PC-3 (cell line): ENCODE measurements at regions not wholly inside any gene's neighbourhood (a gene's known extent, or its start where the extent isn't known, plus 50 kb on each side); places are given as distances from the start of the nearest gene placed in this dataset.

ENCODE experiments used
- ATAC-seq: fragments of 200-7000 bp; cut with Tn5 transposase; 2 replicates; pipeline ENCODE4 v1.9.1; 2020; ENCODE audit warnings: mild to moderate bottlenecking, moderate library complexity
- BruUV-seq: library from RNA; stranded (reverse); fragments of 400-500 nt; replicated peaks from 2 replicates; lab custom pipeline; 2021; lab: Mats Ljungman, UMichigan
- CTCF ChIA-PET: fragments of 300-600 bp; sonication (Branson Sonifier 250); formaldehyde crosslinking; loops from one replicate; lab custom pipeline; 2022; ENCODE audit warnings: antibody characterized with exemption; lab: Charles Lee
- POLR2A ChIA-PET: fragments of 300-600 bp; sonication (Branson Sonifier 250); formaldehyde crosslinking; loops from one replicate; lab custom pipeline; 2022; ENCODE audit warnings: antibody characterized with exemption; ENCODE audit not compliant: unreplicated experiment; lab: Charles Lee
- DNase-seq: peaks from one replicate; pipeline ENCODE4 v3.0.0-alpha.2; 2015
- H2AFZ ChIP-seq: fragments of 300-600 bp; sonication (generic); 2 replicates; pipeline ENCODE4 v1.6.0; 2016; ENCODE audit warnings: antibody characterized with exemption, low read length
- H3F3A ChIP-seq: fragments of 300-600 bp; sonication (generic); one replicate; pipeline ENCODE4 v1.6.0; 2017; ENCODE audit warnings: antibody characterized with exemption, low read length, control low read depth, mild to moderate bottlenecking; ENCODE audit not compliant: unreplicated experiment
- H3K27ac ChIP-seq: fragments of 300-600 bp; sonication (generic); 2 replicates; pipeline ENCODE4 v1.5.1; 2016; ENCODE audit warnings: mild to moderate bottlenecking, low read length
- H3K27me3 ChIP-seq: fragments of 300-600 bp; sonication (generic); 2 replicates; pipeline ENCODE4 v1.6.1; 2016; ENCODE audit warnings: low read length, mixed read lengths
- H3K36me3 ChIP-seq: fragments of 300-600 bp; sonication (generic); 2 replicates; pipeline ENCODE4 v1.6.1; 2016; ENCODE audit warnings: low read depth, mixed run types, low read length, mixed read lengths
- H3K4me1 ChIP-seq: fragments of 300-600 bp; sonication (generic); 2 replicates; pipeline ENCODE4 v1.5.1; 2016; ENCODE audit warnings: low read length; ENCODE audit not compliant: insufficient read depth
- H3K4me2 ChIP-seq: fragments of 300-600 bp; sonication (generic); 2 replicates; pipeline ENCODE4 v1.6.0; 2016; ENCODE audit warnings: low read length
- H3K4me3 ChIP-seq: fragments of 300-600 bp; sonication (generic); 2 replicates; pipeline ENCODE4 v1.5.1; 2016; ENCODE audit warnings: mild to moderate bottlenecking, low read length, mixed read lengths
- H3K79me2 ChIP-seq: fragments of 300-600 bp; sonication (generic); 2 replicates; pipeline ENCODE4 v1.6.1; 2017; ENCODE audit warnings: low read length, mixed read lengths
- H3K9ac ChIP-seq: fragments of 300-600 bp; sonication (generic); 2 replicates; pipeline ENCODE4 v1.6.0; 2016; ENCODE audit warnings: mild to moderate bottlenecking, low read length
- H3K9me2 ChIP-seq: fragments of 300-600 bp; sonication (generic); replicated peaks from 2 replicates; pipeline ENCODE4 v1.6.1; 2016; ENCODE audit warnings: mixed run types, low read length, mixed read lengths
- H3K9me3 ChIP-seq: fragments of 300-600 bp; sonication (generic); 2 replicates; pipeline ENCODE4 v1.6.1; 2016; ENCODE audit warnings: low read length, mixed read lengths
- H4K20me1 ChIP-seq: fragments of 300-600 bp; sonication (generic); 2 replicates; pipeline ENCODE4 v1.6.1; 2016; ENCODE audit warnings: low read length, mixed read lengths
- EZH2 ChIP-seq: fragments of 300-600 bp; sonication (generic); IDR thresholded peaks from one replicate; pipeline ENCODE4 v1.6.1; 2017; ENCODE audit warnings: antibody characterized with exemption, mild to moderate bottlenecking, low read length; ENCODE audit not compliant: unreplicated experiment
- EZH2phosphoT487 ChIP-seq: fragments of 300-600 bp; sonication (generic); IDR thresholded peaks from 2 replicates; pipeline ENCODE4 v1.6.1; 2018; ENCODE audit warnings: mild to moderate bottlenecking, antibody characterized with exemption, low read length, borderline replicate concordance
- intact Hi-C: fragments of 100-400 bp; cut with micrococcal nuclease; formaldehyde crosslinking; loops from 2 replicates; pipeline ENCODE4 v1.9.0; 2023
- TF ChIP-seq, protein P1 (sequence below): fragments of 300-600 bp; sonication (generic); conservative IDR thresholded peaks from 2 replicates; pipeline ENCODE4 v1.5.1; 2017; ENCODE audit warnings: antibody characterized with exemption, low read depth, mild to moderate bottlenecking, low read length

DNA sequence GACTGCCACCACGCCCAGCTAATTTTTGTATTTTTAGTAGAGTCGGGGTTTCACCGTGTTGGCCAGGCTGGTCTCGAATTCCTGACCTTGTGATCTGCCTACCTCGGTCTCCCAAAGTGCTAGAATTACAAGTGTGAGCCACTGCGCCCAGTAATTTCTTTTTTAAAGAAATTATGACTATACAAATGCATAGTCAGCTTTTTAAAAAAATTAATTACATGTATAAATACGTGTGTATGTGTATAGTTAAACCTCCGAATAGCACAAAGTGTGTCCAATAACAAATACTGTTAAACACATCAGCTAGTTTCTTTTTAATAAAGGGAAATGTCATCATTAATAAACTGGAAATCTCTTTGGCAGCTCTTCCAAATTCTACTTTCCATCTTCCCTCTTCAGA, 135.5 kb upstream of the SALL4 start:
- no peaks in the 10 kb centered on the region for H3K79me2 ChIP-seq
- H3K27ac ChIP-seq = no peak overlapping the region
- no peak overlapping the region for H3K4me2 ChIP-seq
- peaks cover 33% of the 10 kb centered on the region for H3K4me1 ChIP-seq
- CTCF ChIA-PET = no interaction called here
- intact Hi-C loops = no loop called here
- ATAC-seq = no peak
- H3K9ac ChIP-seq = no peak overlapping the region
- H3F3A ChIP-seq = peaks cover 5% of the 10 kb centered on the region
- H3K9me2 ChIP-seq = no peaks in the 10 kb centered on the region
- TF ChIP-seq, protein P1, sequence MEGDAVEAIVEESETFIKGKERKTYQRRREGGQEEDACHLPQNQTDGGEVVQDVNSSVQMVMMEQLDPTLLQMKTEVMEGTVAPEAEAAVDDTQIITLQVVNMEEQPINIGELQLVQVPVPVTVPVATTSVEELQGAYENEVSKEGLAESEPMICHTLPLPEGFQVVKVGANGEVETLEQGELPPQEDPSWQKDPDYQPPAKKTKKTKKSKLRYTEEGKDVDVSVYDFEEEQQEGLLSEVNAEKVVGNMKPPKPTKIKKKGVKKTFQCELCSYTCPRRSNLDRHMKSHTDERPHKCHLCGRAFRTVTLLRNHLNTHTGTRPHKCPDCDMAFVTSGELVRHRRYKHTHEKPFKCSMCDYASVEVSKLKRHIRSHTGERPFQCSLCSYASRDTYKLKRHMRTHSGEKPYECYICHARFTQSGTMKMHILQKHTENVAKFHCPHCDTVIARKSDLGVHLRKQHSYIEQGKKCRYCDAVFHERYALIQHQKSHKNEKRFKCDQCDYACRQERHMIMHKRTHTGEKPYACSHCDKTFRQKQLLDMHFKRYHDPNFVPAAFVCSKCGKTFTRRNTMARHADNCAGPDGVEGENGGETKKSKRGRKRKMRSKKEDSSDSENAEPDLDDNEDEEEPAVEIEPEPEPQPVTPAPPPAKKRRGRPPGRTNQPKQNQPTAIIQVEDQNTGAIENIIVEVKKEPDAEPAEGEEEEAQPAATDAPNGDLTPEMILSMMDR = no peak
- TF ChIP-seq EZH2phosphoT487 (no peak), EZH2 (no peak)
- no peaks in the 10 kb centered on the region for H4K20me1 ChIP-seq
- no peak for DNase-seq
- H3K27me3 ChIP-seq = no peaks in the 10 kb centered on the region
- H3K36me3 ChIP-seq = no peaks in the 10 kb centered on the region
- POLR2A ChIA-PET = interaction anchor here (0.6 kb wide), 1 partner anchor 85 kb away, joined by 10 read pairs; no protein-coding TSS in a partner anchor
- BruUV-seq = no TSS peak
- H3K4me3 ChIP-seq = no peak overlapping the region
- no peaks in the 10 kb centered on the region for H3K9me3 ChIP-seq
- H2AFZ ChIP-seq = no peak overlapping the region

DNA sequence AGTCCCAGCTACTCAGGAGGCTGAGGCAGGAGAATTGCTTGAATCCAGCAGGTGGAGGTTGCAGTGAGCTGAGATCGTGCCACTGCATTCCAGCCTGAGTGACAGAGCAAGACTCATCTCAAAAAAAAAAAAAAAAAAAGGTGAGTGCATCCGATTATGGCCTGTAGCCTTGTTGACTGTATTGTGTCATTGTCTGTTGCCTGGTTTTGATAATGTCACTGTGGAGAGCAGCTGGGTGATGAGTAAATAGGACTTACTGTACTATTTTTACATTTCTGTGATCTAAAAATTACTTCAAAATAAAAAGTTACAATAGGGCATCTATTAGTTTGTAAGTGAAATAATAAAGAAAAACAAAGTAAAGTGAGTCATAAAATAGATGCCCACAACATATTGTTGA, 134.1 kb upstream of the SALL4 start:
- POLR2A ChIA-PET = no interaction called here
- CTCF ChIA-PET = no interaction called here
- Histone ChIP-seq H3F3A (peaks cover 5% of the 10 kb centered on the region), H2AFZ (no peak overlapping the region), H3K27ac (no peak overlapping the region), H3K4me1 (peaks cover 33% of the 10 kb centered on the region), H3K9ac (no peak overlapping the region), H3K4me3 (no peak overlapping the region), H4K20me1 (no peaks in the 10 kb centered on the region), H3K27me3 (no peaks in the 10 kb centered on the region), H3K4me2 (no peak overlapping the region), H3K9me3 (no peaks in the 10 kb centered on the region), H3K36me3 (no peaks in the 10 kb centered on the region), H3K9me2 (no peaks in the 10 kb centered on the region), H3K79me2 (no peaks in the 10 kb centered on the region)
- BruUV-seq = no TSS peak
- DNase-seq (peak; percentile 54), ATAC-seq (no peak)
- intact Hi-C loops = no loop called here
- TF ChIP-seq EZH2phosphoT487 = no peak

- peaks cover 38% of the 10 kb centered on the region for H3K4me1 ChIP-seq
These were observed 132.7 kb upstream of the SALL4 start for GRCh38 chr20:51935003-51935358.

More at GRCh38 chr20:51935003-51935358, 132.7 kb upstream of the SALL4 start:
- Histone ChIP-seq H3K4me2 (peak overlapping the region; percentile 78), H3K27ac (no peak overlapping the region), H4K20me1 (no peaks in the 10 kb centered on the region), H3K79me2 (no peaks in the 10 kb centered on the region), H3K27me3 (no peaks in the 10 kb centered on the region), H3F3A (peaks cover 5% of the 10 kb centered on the region), H3K9me2 (no peaks in the 10 kb centered on the region), H3K9ac (no peak overlapping the region), H3K4me3 (peak overlapping the region; percentile 52; the same call in 1 of the 2 replicates), H3K36me3 (no peaks in the 10 kb centered on the region), H2AFZ (peak overlapping the region; percentile 66), H3K9me3 (no peaks in the 10 kb centered on the region)
- ChIA-PET CTCF (interaction anchor here (0.6 kb wide), 1 partner anchor 1142 kb away, joined by 9 read pairs; no protein-coding TSS in a partner anchor), POLR2A (no interaction called here)
- TF ChIP-seq EZH2phosphoT487 (no peak), EZH2 (no peak)
- TF ChIP-seq, protein P1 = no peak
- intact Hi-C loops = no loop called here
- BruUV-seq = no TSS peak
- DNase-seq = no peak
- ATAC-seq = no peak
